ENCODE measurements at regions not wholly inside any gene's neighbourhood (a gene's known extent, or its start where the extent isn't known, plus 50 kb on each side); places are given as distances from the start of the nearest gene placed in this dataset.
"Not testable (repeated sequence)": the region's sequence is repeated elsewhere in the genome, so short reads cannot be mapped to it uniquely, and the experiment has no call there.

DNA sequence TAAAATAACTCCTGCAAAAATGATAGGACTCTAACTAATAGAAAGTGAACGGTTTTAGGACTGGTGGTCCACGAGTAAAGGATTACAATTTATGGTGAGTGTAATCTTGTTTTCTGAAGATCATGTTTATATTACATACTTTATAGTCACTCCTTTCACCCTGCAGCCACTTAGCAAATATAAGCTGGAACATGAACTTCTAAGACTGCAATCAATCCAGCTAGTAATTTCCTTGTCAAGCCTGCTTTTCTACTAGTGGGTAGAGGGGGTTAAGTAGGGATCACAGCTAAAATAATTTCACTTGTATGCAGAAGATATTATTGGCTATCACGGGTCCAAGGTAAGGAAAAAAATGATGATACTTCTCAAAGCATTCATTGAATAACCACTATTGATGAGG, 125.5 kb upstream of the NETO1 start:
- DNase-seq (ENCODE audit: low read depth), result no peak

DNA sequence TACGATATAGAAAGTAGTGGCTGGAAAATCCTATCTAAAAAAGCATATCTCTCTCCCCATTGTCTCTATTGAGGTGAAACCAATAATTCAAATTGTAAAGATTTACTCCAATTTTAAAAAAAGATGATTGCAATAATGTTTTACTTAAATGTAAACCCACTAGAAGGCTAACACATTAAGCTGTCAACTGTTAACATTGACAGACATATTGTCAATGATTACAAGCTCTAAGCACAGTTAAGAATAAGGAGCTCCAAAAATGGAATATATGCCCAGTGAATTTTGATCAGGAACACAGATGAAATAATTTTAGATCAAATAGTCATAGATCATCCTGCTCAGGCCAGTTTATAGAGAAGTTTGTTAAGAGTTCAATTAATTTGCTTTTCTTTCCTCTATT, 123.6 kb upstream of the NETO1 start:
- no peak for DNase-seq (ENCODE audit: low read depth)

DNA sequence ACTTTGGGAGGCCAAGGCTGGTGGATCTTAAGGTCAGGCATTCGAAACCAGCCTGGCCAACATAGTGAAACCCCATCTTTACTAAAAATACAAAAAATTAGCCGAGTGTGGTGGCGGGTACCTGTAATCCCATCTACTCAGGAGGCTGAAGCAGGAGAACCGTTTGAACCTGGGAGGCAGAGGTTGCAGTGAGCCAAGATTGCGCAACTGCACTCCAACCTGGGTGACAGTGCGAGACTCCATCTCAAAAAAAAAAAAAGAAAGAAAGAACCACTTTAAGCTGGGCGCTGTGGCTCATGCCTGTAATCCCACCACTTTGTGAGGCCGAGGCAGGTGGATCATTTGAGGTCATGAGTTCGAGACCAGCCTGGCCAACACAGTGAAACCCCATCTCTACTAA, 119.8 kb upstream of the NETO1 start:
- DNase-seq (ENCODE audit: low read depth), result not testable (repeated sequence)

DNA sequence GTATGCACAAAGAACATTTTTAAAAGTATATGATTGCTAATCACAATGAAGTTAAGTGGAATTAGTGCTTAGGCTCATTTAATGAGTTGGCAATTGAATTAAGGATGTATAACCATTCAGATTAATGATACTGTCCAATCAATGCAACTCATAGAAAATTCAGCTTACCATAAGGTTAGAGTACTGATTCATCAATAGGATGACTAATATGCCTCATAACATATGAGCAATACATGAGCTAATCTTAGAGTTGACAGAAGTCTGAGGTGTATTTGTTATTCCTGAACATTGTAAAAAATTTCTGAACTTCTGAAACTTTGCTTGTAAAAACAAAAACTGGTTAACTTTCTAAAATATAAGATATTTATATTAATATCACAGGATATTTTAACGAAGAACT, 118.3 kb upstream of the NETO1 start:
- no peak for DNase-seq (ENCODE audit: low read depth)

DNA sequence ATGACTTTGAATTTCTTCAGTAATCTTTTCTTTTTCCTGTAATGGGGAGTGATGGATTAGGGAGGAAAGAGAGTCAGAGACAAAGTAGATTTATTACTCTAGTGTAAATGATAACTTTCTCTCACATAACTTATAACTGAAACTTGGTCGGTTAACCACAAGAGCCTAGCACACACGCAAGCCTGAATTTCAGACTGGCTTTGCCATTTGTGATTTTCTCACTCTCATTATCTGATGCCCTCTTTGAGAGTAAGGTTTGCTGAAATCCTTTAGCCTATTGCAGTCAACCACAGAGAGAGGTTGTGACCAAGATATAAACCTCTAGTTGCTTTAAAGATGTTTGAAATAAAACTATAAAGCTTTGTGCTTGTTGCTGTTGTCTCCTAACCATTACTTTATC, 117.9 kb upstream of the NETO1 start:
- DNase-seq (ENCODE audit: low read depth), result no peak

DNA sequence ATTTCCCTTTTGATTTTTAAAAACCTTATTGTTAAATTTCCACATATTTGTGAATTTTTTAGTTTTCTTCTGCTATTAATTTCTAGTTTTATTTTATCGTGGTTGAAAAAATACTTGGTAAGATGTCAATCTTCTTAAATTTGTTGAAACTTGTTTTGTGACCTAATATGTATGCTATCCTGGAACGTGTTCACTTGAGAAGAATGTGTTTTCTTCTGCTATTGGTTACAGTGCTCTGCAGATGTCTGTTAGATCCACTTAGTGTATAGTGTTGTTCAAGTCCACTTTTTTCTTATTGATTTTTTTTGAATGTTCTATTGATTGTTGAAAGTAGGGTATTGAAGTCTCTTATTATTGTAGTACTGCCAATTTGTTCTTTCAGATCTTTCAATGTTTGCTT, 116.5 kb upstream of the NETO1 start:
- DNase-seq (ENCODE audit: low read depth), result no peak

DNA sequence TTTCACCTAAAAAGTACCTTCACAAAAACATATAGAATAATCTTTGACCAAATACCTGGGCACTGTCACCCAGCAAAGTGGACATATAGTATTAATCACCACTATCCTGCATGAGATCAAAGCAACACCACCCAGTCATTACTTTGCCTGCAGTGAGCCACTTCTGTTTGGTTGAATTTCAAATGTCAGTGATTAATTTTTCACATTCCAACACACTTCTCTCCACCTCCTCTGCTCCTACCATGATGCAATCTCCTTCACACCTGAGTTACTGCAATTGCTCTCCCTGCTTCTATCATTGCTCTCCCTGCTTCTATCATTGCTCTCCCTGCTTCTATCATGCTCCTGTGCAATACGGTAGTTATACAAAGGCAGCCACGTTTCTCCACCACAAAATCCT, 106.1 kb upstream of the NETO1 start:
- DNase-seq (ENCODE audit: low read depth), result no peak

DNA sequence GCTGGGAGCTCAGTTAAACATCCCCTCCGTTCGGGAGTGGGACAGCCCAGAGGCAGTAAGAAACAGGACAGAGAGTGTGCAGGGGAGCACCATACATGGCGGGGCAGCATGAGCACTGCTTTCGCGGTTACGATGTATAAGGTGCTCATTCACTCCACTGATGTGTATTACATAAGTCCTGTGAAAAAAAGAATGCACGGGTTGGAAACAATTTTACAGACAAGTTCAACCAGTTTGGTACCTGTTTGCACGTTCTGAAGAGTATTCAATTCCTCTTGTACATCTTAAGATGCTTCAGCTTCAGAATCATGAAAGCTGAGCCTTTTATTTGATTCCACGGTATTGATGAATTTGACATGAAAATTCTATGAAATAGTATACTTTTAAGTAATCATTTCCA, 97.8 kb upstream of the NETO1 start:
- no peak for DNase-seq (ENCODE audit: low read depth)

DNA sequence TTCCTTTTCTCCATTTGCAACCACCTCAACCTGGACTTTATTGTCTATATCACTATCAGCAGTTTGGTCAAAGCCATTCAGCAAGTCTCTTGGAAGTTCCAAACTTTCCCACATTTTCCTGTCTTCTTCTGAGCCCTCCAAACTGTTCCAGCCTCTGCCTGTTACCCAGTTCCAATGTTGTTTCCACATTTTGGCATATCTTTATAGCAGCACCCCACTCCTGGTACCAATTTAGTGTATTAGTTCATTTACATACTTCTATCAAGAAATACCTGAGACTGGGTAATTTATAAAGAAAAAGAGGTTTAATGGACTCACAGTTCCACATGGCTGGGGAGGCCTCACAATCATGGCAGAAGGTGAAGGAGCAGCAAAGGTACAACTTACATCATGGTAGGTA, 90.4 kb upstream of the NETO1 start:
- DNase-seq (ENCODE audit: low read depth), result not testable (repeated sequence)

DNA sequence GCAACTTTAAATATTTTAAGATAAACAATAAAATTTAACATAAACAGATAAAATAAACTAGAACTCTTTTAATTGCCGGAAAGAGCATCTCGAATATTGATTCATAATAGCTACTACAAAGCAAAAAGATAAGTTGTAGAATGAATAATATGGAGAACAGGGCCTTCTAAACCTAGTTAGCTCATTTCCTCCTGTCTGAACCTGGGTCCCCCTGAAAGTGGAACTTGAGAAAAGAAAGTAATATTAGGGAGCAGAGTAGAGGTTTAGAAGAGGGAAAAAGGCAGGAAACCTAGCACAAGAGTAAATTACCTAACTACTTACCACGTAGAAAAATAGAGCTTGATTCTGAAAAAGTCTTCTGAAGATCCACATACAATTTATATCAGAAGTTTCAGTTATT, 80.7 kb upstream of the NETO1 start:
- DNase-seq (ENCODE audit: low read depth), result no peak

DNA sequence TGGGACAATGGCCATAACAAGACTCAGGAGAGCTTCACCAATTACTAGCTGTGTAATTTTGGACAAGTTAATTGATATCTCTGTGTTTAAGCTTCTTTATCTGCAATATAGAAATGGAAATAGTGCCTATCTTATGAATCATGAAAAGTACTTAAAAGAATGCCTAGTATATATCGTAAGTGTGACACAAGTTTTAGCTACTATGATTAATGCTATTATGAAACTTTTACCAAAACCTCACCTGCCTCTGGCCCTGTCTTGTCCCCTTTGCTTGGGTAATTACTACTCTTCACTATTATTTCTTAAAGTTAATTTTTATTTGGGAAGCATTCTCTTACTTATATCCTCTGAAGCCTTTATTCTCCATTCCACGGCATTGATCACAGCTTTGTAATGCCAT, 75.0 kb upstream of the NETO1 start:
- no peak for DNase-seq (ENCODE audit: low read depth)

DNA sequence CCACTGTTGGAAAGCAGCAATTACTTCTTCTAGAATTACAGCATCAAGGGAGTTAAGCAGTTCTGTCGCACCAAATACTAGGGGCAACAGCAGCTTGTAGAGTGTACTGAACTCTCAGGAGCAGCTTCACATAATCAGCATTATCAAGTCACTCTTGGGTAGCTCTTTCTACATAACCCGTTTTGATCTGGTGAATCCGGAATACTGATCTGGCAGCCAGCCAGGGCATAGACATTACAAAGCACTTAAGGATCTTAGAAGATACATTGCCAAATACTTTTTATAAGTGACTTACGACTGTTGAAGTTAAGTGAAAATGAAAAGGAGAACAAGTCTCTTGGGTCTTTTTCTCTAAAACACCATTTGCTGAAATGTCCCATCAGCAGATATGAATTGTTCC, 73.2 kb upstream of the NETO1 start:
- no peak for DNase-seq (ENCODE audit: low read depth)

DNA sequence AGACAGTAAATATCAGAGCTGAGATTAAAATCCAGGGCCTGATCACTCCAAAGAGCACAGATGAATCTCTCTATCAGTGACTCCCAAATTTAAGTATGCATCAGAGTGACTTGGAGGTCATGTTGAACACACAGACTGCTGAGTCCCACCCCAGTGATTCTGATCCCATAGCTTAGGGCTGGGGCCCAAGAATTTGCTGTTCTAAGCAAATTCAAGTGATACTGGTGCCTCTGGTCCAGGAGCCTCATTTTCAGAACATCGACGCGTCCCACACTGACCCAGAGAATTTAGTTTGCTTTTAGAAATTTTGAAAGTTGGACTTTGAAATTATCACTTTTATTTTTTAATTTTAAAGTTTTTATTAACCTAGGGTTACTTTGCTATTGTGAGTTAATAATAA, 72.7 kb upstream of the NETO1 start:
- no peak for DNase-seq (ENCODE audit: low read depth)

DNA sequence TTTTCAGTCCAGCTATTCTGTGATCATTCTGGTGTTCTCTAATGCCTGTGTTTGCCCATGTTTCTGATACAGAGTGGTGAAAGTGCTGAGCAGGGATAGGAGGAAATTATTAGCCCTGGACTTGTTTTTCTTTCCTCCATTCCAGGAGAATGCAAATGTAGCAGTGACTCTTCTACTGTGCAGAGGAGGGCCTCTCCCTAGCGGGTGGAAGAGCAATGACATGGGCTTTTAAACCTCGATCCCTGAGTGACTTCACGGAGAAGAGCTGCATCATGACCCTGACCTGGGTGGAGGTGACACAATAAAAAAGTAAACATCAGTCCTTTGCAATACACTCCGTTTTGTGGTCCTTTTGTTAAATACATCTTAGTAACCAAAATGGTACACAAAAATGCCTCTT, 68.0 kb upstream of the NETO1 start:
- DNase-seq (ENCODE audit: low read depth), result no peak

DNA sequence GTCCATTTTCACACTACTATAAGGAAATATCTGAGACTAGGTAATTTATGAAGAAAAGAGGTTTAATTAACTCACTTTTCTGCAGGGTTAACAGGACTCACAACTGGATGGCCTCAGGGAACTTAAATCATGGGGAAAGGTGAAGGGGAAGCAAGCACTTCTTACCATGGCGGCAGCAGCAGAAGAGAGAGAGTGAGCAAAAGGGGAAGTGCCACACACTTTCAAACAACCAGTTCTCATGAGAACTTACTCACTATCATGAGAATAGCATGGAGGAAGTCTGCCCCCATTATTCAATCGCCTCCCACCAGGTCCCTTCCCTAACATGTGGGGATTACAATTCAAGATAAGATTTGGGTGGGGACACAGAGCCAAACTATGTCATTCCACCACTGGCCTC, 55.1 kb upstream of the NETO1 start:
- DNase-seq (ENCODE audit: low read depth), result no peak
